ENCODE measurements at regions not wholly inside any gene's neighbourhood (a gene's known extent, or its start where the extent isn't known, plus 50 kb on each side); places are given as distances from the start of the nearest gene placed in this dataset.
A peak's percentile ranks its signal among the peaks of the same experiment; 100 is the strongest.

GRCh38 chr5:82785882-82786509 is 291.2 kb downstream of the TMEM167A start:
- H3K27ac ChIP-seq (ENCODE audit: low read depth, low read length), result no peak overlapping the region
- H3K36me3 ChIP-seq (ENCODE audit: insufficient read depth, low read length), result no peaks in the 10 kb centered on the region
- Mint-ChIP-seq H3K9me3 (no peaks in the 10 kb centered on the region), H3K4me3 (no peak overlapping the region), H3K27me3 (peaks cover 0 to 3% of the 10 kb centered on the region in 2 donors), H3K27ac (no peak overlapping the region), H3K36me3 (no peaks in the 10 kb centered on the region), H3K4me1 (no peaks in the 10 kb centered on the region)
- CTCF ChIA-PET, result no interaction called here
- no peaks in the 10 kb centered on the region for H3K4me1 ChIP-seq (ENCODE audit: insufficient read depth, low read length)
- H3K27me3 ChIP-seq (ENCODE audit: insufficient read depth, low read length, poor library complexity, severe bottlenecking), result no peaks in the 10 kb centered on the region
- no peak overlapping the region for H3K4me3 ChIP-seq (ENCODE audit: low read length)
- POLR2A ChIA-PET, result no interaction called here
- H3K9me3 ChIP-seq (ENCODE audit: low read length), result no peaks in the 10 kb centered on the region
- DNase-seq, result no peak

GRCh38 chr5:82785456-82785855 is 291.7 kb downstream of the TMEM167A start:
- H3K4me1 Mint-ChIP-seq, result no peaks in the 10 kb centered on the region
- no peaks in the 10 kb centered on the region for H3K36me3 ChIP-seq (ENCODE audit: insufficient read depth, low read length)
- no peaks in the 10 kb centered on the region for H3K36me3 Mint-ChIP-seq
- CTCF ChIA-PET, result no interaction called here
- H3K27me3 Mint-ChIP-seq, result peaks cover 0 to 3% of the 10 kb centered on the region in 2 donors
- no peak for DNase-seq
- H3K4me3 ChIP-seq (ENCODE audit: low read length), result no peak overlapping the region
- no peak overlapping the region for H3K4me3 Mint-ChIP-seq
- H3K27ac Mint-ChIP-seq, result no peak overlapping the region
- H3K27me3 ChIP-seq (ENCODE audit: insufficient read depth, low read length, poor library complexity, severe bottlenecking), result no peaks in the 10 kb centered on the region
- no peaks in the 10 kb centered on the region for H3K9me3 Mint-ChIP-seq
- H3K27ac ChIP-seq (ENCODE audit: low read depth, low read length), result no peak overlapping the region
- no peaks in the 10 kb centered on the region for H3K9me3 ChIP-seq (ENCODE audit: low read length)
- H3K4me1 ChIP-seq (ENCODE audit: insufficient read depth, low read length), result no peaks in the 10 kb centered on the region
- POLR2A ChIA-PET, result no interaction called here

GRCh38 chr5:82784521-82784920 is 292.7 kb downstream of the TMEM167A start:
- H3K27ac Mint-ChIP-seq, result no peak overlapping the region
- H3K36me3 Mint-ChIP-seq, result no peaks in the 10 kb centered on the region
- DNase-seq, result no peak
- no peaks in the 10 kb centered on the region for H3K27me3 ChIP-seq (ENCODE audit: insufficient read depth, low read length, poor library complexity, severe bottlenecking)
- H3K4me3 ChIP-seq (ENCODE audit: low read length), result no peak overlapping the region
- no peaks in the 10 kb centered on the region for H3K9me3 Mint-ChIP-seq
- POLR2A ChIA-PET, result no interaction called here
- no peaks in the 10 kb centered on the region for H3K4me1 Mint-ChIP-seq
- no peak overlapping the region for H3K27ac ChIP-seq (ENCODE audit: low read depth, low read length)
- H3K4me1 ChIP-seq (ENCODE audit: insufficient read depth, low read length), result no peaks in the 10 kb centered on the region
- H3K27me3 Mint-ChIP-seq, result peaks cover 0 to 3% of the 10 kb centered on the region in 2 donors
- no peaks in the 10 kb centered on the region for H3K9me3 ChIP-seq (ENCODE audit: low read length)
- CTCF ChIA-PET, result no interaction called here
- no peak overlapping the region for H3K4me3 Mint-ChIP-seq
- H3K36me3 ChIP-seq (ENCODE audit: insufficient read depth, low read length), result no peaks in the 10 kb centered on the region

GRCh38 chr5:82777106-82777505 is 300.1 kb downstream of the TMEM167A start:
- H3K9me3 ChIP-seq (ENCODE audit: low read length), result no peaks in the 10 kb centered on the region
- no peak overlapping the region for H3K4me3 ChIP-seq (ENCODE audit: low read length)
- ChIA-PET CTCF (no interaction called here), POLR2A (no interaction called here)
- no peaks in the 10 kb centered on the region for H3K27me3 ChIP-seq (ENCODE audit: insufficient read depth, low read length, poor library complexity, severe bottlenecking)
- no peak overlapping the region for H3K4me3 Mint-ChIP-seq
- no peaks in the 10 kb centered on the region for H3K36me3 ChIP-seq (ENCODE audit: insufficient read depth, low read length)
- H3K4me1 Mint-ChIP-seq, result peaks cover 0 to 7% (median 0%) of the 10 kb centered on the region in 3 donors
- DNase-seq, result no peak
- peaks cover 0 to 6% of the 10 kb centered on the region in 2 donors for H3K27me3 Mint-ChIP-seq
- H3K4me1 ChIP-seq (ENCODE audit: insufficient read depth, low read length), result no peaks in the 10 kb centered on the region
- H3K27ac ChIP-seq (ENCODE audit: low read depth, low read length), result no peak overlapping the region
- no peaks in the 10 kb centered on the region for H3K9me3 Mint-ChIP-seq
- no peak overlapping the region for H3K27ac Mint-ChIP-seq
- no peaks in the 10 kb centered on the region for H3K36me3 Mint-ChIP-seq

DNA sequence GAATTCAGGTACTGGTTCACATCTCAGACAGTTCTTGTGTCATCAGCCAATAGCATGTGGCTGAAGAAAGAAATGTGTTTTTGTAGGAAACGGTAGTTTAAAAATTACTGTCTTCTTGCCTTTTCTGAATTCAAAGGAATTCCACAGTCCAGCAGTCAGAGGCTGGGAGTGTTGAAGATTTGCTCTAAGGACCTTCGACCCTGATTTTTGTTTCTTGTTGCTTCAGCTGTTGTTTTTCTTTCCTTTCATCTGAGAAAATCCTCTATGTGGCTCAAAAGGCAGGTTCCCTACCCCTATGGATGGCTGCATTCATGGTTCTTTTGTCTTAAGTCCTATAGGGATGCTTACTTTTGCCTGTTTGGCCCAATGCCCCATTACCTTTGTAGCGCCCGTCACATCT is 304.9 kb downstream of the TMEM167A start:
- ChIA-PET CTCF (no interaction called here), POLR2A (no interaction called here)
- no peak overlapping the region for H3K4me3 Mint-ChIP-seq
- H3K9me3 Mint-ChIP-seq, result no peaks in the 10 kb centered on the region
- no peaks in the 10 kb centered on the region for H3K36me3 ChIP-seq (ENCODE audit: insufficient read depth, low read length)
- peak overlapping the region in 1 of 8 donors; percentile 52 for H3K27ac Mint-ChIP-seq
- H3K9me3 ChIP-seq (ENCODE audit: low read length), result no peaks in the 10 kb centered on the region
- H3K27me3 Mint-ChIP-seq, result peaks cover 4 to 6% of the 10 kb centered on the region in 2 donors
- DNase-seq, result no peak
- no peak overlapping the region for H3K27ac ChIP-seq (ENCODE audit: low read depth, low read length)
- no peak overlapping the region for H3K4me3 ChIP-seq (ENCODE audit: low read length)
- no peaks in the 10 kb centered on the region for H3K36me3 Mint-ChIP-seq
- H3K4me1 ChIP-seq (ENCODE audit: insufficient read depth, low read length), result no peaks in the 10 kb centered on the region
- H3K27me3 ChIP-seq (ENCODE audit: insufficient read depth, low read length, poor library complexity, severe bottlenecking), result no peaks in the 10 kb centered on the region
- H3K4me1 Mint-ChIP-seq, result peaks cover 0 to 5% (median 0%) of the 10 kb centered on the region in 3 donors

DNA sequence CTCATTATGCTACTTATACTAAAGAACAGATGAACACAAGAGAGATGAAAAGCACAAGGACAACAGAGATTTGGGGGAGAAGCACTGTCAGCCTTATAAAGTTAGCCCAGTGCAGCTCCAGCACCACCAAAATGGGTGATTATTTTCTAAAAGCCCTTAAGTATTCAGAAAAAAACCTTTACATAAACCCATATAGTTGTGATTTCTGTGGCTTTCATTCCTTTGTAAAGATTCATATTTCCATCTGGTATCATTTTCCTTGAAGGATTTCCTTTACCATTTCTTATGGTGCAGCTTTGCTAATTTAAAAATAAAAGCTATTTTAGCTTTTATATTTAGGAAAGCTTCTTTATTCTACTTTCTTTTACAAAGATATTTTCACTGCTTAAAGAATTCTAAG is 311.0 kb downstream of the TMEM167A start:
- CTCF ChIA-PET, result no interaction called here

DNA sequence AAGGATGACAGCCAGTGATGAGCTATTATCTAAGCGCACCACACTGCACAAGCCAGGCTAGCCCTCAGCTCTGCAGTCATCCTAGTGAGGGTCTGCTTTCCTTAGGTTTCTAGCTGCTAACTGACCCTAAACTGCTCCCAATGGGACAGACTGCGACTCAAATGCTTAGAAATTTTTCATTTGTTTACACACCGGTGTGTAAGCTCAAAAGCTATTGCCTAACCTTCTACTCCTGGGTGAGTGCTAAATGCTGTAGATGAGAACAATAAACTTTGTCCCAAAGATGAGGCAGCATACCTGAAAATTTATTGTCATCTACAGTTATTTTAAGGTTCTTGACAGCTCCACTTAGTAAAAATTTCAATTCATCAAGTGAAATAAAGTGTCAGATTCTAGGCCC is 311.4 kb downstream of the TMEM167A start:
- H3K9me3 Mint-ChIP-seq, result no peaks in the 10 kb centered on the region
- Histone ChIP-seq H3K4me3 (ENCODE audit: low read length) (no peak overlapping the region), H3K9me3 (ENCODE audit: low read length) (no peaks in the 10 kb centered on the region), H3K36me3 (ENCODE audit: insufficient read depth, low read length) (no peaks in the 10 kb centered on the region), H3K27ac (ENCODE audit: low read depth, low read length) (no peak overlapping the region), H3K27me3 (ENCODE audit: insufficient read depth, low read length, poor library complexity, severe bottlenecking) (no peaks in the 10 kb centered on the region), H3K4me1 (ENCODE audit: insufficient read depth, low read length) (no peaks in the 10 kb centered on the region)
- CTCF ChIA-PET, result no interaction called here
- DNase-seq, result no peak
- POLR2A ChIA-PET, result no interaction called here
- no peak overlapping the region for H3K4me3 Mint-ChIP-seq
- peaks cover 0 to 8% of the 10 kb centered on the region in 2 donors for H3K27me3 Mint-ChIP-seq
- H3K36me3 Mint-ChIP-seq, result no peaks in the 10 kb centered on the region
- no peak overlapping the region for H3K27ac Mint-ChIP-seq
- H3K4me1 Mint-ChIP-seq, result no peaks in the 10 kb centered on the region

More for the DNA sequence above, 311.0 kb downstream of the TMEM167A start:
- Mint-ChIP-seq H3K27me3 (peaks cover 0 to 8% of the 10 kb centered on the region in 2 donors), H3K9me3 (no peaks in the 10 kb centered on the region), H3K27ac (no peak overlapping the region), H3K36me3 (no peaks in the 10 kb centered on the region), H3K4me3 (no peak overlapping the region), H3K4me1 (no peaks in the 10 kb centered on the region)
- Histone ChIP-seq H3K4me3 (ENCODE audit: low read length) (no peak overlapping the region), H3K36me3 (ENCODE audit: insufficient read depth, low read length) (no peaks in the 10 kb centered on the region), H3K9me3 (ENCODE audit: low read length) (no peaks in the 10 kb centered on the region), H3K4me1 (ENCODE audit: insufficient read depth, low read length) (no peaks in the 10 kb centered on the region), H3K27ac (ENCODE audit: low read depth, low read length) (no peak overlapping the region), H3K27me3 (ENCODE audit: insufficient read depth, low read length, poor library complexity, severe bottlenecking) (no peaks in the 10 kb centered on the region)
- POLR2A ChIA-PET, result no interaction called here
- DNase-seq, result no peak

DNA sequence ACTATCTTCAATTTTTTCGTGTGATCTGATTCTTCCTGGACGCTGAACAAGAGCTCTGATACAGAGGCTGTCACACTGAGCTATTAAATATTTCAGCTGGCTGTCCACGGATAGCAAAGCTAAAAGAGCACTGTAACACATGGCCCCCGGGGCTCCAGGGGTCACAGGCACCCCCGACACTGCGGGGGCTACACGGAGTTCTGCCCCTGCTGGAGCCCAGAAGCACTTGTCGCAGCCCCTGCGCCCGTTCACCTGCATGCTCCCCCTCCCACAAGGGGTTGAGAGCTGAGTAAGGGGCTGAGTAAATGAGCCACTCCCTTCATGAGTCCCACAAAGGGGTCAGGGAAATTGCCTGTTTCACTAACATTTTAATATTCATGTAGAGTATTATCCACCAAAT is 316.3 kb downstream of the TMEM167A start:
- CTCF ChIA-PET, result no interaction called here
- POLR2A ChIA-PET, result no interaction called here
- Mint-ChIP-seq H3K36me3 (no peaks in the 10 kb centered on the region), H3K9me3 (peaks cover 0 to 2% (median 0%) of the 10 kb centered on the region in 5 donors), H3K4me1 (no peaks in the 10 kb centered on the region), H3K27ac (no peak overlapping the region), H3K4me3 (no peak overlapping the region), H3K27me3 (peaks cover 0 to 2% of the 10 kb centered on the region in 2 donors)
- H3K27ac ChIP-seq (ENCODE audit: low read depth, low read length), result no peak overlapping the region
- no peaks in the 10 kb centered on the region for H3K36me3 ChIP-seq (ENCODE audit: insufficient read depth, low read length)
- no peak for DNase-seq
- no peaks in the 10 kb centered on the region for H3K9me3 ChIP-seq (ENCODE audit: low read length)
- no peaks in the 10 kb centered on the region for H3K4me1 ChIP-seq (ENCODE audit: insufficient read depth, low read length)
- no peaks in the 10 kb centered on the region for H3K27me3 ChIP-seq (ENCODE audit: insufficient read depth, low read length, poor library complexity, severe bottlenecking)
- no peak overlapping the region for H3K4me3 ChIP-seq (ENCODE audit: low read length)

DNA sequence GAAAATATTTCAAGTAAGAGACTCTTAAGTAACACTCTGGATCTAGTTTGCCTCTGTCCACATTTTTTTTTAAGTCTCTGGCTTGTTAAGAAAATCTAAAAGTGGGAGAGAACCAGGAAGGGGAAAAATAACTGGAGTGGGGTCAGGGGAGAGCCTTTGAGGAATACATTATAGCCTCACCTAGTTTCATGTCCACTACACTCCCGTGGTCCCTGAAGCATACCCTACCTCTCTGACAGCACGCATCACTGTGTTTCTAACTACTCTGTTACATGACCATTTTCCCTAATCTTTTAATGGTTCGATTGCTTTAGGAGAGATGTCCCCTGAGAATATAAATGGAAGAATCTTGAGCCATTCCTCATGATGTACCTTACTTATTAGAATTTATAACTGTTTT is 318.3 kb downstream of the TMEM167A start:
- H3K27me3 ChIP-seq (ENCODE audit: insufficient read depth, low read length, poor library complexity, severe bottlenecking), result no peaks in the 10 kb centered on the region
- H3K27ac ChIP-seq (ENCODE audit: low read depth, low read length), result no peak overlapping the region
- Mint-ChIP-seq H3K4me3 (no peak overlapping the region), H3K9me3 (peaks cover 0 to 2% (median 0%) of the 10 kb centered on the region in 5 donors), H3K27ac (no peak overlapping the region), H3K4me1 (no peaks in the 10 kb centered on the region), H3K27me3 (no peaks in the 10 kb centered on the region), H3K36me3 (no peaks in the 10 kb centered on the region)
- ChIA-PET POLR2A (no interaction called here), CTCF (no interaction called here)
- no peaks in the 10 kb centered on the region for H3K9me3 ChIP-seq (ENCODE audit: low read length)
- H3K4me3 ChIP-seq (ENCODE audit: low read length), result no peak overlapping the region
- H3K36me3 ChIP-seq (ENCODE audit: insufficient read depth, low read length), result no peaks in the 10 kb centered on the region
- DNase-seq, result no peak
- H3K4me1 ChIP-seq (ENCODE audit: insufficient read depth, low read length), result no peaks in the 10 kb centered on the region

All from CD8-positive, alpha-beta memory T cell (primary cell).